KMS-11 (cell line): ENCODE measurements at regions not wholly inside any gene's neighbourhood (a gene's known extent, or its start where the extent isn't known, plus 50 kb on each side); places are given as distances from the start of the nearest gene placed in this dataset.

ENCODE experiments used
- H2AFZ ChIP-seq: fragments of 200-600 bp; sonication (generic); 2 replicates; pipeline ENCODE4 v1.6.1; 2016; ENCODE audit warnings: antibody characterized with exemption, mixed run types, low read depth
- H3K27ac ChIP-seq: fragments of 200-600 bp; sonication (generic); 2 replicates; pipeline ENCODE4 v1.6.1; 2016; ENCODE audit warnings: mild to moderate bottlenecking, mixed run types
- H3K27me3 ChIP-seq: fragments of 200-600 bp; sonication (generic); 2 replicates; pipeline ENCODE4 v1.6.1; 2017; ENCODE audit warnings: mild to moderate bottlenecking, low read depth, mixed run types, moderate library complexity; ENCODE audit not compliant: insufficient read depth
- H3K36me3 ChIP-seq: fragments of 200-600 bp; sonication (generic); 2 replicates; pipeline ENCODE4 v1.6.1; 2017; ENCODE audit warnings: mild to moderate bottlenecking, mixed run types; ENCODE audit not compliant: insufficient read depth
- H3K4me1 ChIP-seq: fragments of 200-600 bp; sonication (generic); 2 replicates; pipeline ENCODE4 v1.6.1; 2016; ENCODE audit warnings: mild to moderate bottlenecking, low read depth, mixed run types; ENCODE audit not compliant: poor library complexity, severe bottlenecking
- H3K4me2 ChIP-seq: fragments of 200-600 bp; sonication (generic); 2 replicates; pipeline ENCODE4 v1.7.0; 2016; ENCODE audit warnings: mild to moderate bottlenecking, mixed run types
- H3K4me3 ChIP-seq: fragments of 200-600 bp; sonication (generic); IDR thresholded peaks from 2 replicates; pipeline ENCODE4 v1.6.1; 2017; ENCODE audit warnings: low read depth, low read length, mixed read lengths; ENCODE audit not compliant: insufficient read depth
- H3K79me2 ChIP-seq: fragments of 200-600 bp; sonication (generic); 2 replicates; pipeline ENCODE4 v1.6.1; 2016; ENCODE audit warnings: low read depth, mixed run types; ENCODE audit not compliant: insufficient read depth
- H3K9ac ChIP-seq: fragments of 200-600 bp; sonication (generic); 2 replicates; pipeline ENCODE4 v1.6.1; 2016; ENCODE audit warnings: mild to moderate bottlenecking, mixed run types
- H4K20me1 ChIP-seq: fragments of 200-600 bp; sonication (generic); 2 replicates; pipeline ENCODE4 v1.6.1; 2016; ENCODE audit warnings: mild to moderate bottlenecking, mixed run types; ENCODE audit not compliant: insufficient read depth
- CTCF ChIP-seq: fragments of 200-600 bp; sonication (generic); conservative IDR thresholded peaks from 2 replicates; pipeline ENCODE4 v1.6.1; 2017; ENCODE audit warnings: low read depth, mild to moderate bottlenecking, antibody characterized with exemption, low read length, moderate library complexity, mixed read lengths

GRCh38 chr11:15875943-15876342 lies 480.4 kb downstream of the SOX6 start:
- no peak for TF ChIP-seq CTCF
- Histone ChIP-seq H3K4me1 (no peaks in the 10 kb centered on the region), H3K79me2 (no peaks in the 10 kb centered on the region), H3K27ac (no peak overlapping the region), H3K27me3 (no peaks in the 10 kb centered on the region), H3K4me2 (no peak overlapping the region), H2AFZ (no peak overlapping the region), H4K20me1 (no peaks in the 10 kb centered on the region), H3K9ac (no peak overlapping the region), H3K4me3 (no peak overlapping the region), H3K36me3 (no peaks in the 10 kb centered on the region)

GRCh38 chr11:15878756-15879155 lies 477.6 kb downstream of the SOX6 start:
- Histone ChIP-seq H3K4me3 (no peak overlapping the region), H3K9ac (no peak overlapping the region), H2AFZ (no peak overlapping the region), H3K27ac (no peak overlapping the region), H3K4me2 (no peak overlapping the region), H3K27me3 (no peaks in the 10 kb centered on the region), H3K4me1 (no peaks in the 10 kb centered on the region), H4K20me1 (no peaks in the 10 kb centered on the region), H3K79me2 (no peaks in the 10 kb centered on the region), H3K36me3 (no peaks in the 10 kb centered on the region)
- no peak for TF ChIP-seq CTCF

DNA sequence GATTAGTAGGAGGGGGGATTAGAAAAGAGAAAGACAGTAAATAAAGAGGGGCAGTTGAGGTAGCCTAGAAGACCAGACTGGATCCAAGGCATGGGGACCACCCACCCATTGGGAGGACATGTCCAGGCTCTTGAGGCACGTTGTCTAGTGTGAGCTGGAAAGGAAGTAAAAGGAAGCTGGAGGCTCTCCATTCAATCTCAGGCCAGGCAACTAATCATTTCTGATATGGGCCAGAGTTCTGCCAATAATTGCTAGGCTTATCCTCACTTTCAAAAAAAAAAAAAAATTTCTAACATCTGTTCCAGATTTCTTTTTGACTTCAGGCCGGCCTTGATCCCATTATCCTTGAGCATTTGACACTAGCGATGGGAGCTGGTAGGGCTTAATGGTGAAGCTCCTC lies 476.1 kb downstream of the SOX6 start:
- H3K36me3 ChIP-seq = no peaks in the 10 kb centered on the region
- H3K4me3 ChIP-seq = no peak overlapping the region
- H3K4me2 ChIP-seq = no peak overlapping the region
- no peak overlapping the region for H3K27ac ChIP-seq
- no peak overlapping the region for H3K9ac ChIP-seq
- H3K4me1 ChIP-seq = no peaks in the 10 kb centered on the region
- H2AFZ ChIP-seq = no peak overlapping the region
- H4K20me1 ChIP-seq = no peaks in the 10 kb centered on the region
- no peak for TF ChIP-seq CTCF
- no peaks in the 10 kb centered on the region for H3K27me3 ChIP-seq
- H3K79me2 ChIP-seq = no peaks in the 10 kb centered on the region

DNA sequence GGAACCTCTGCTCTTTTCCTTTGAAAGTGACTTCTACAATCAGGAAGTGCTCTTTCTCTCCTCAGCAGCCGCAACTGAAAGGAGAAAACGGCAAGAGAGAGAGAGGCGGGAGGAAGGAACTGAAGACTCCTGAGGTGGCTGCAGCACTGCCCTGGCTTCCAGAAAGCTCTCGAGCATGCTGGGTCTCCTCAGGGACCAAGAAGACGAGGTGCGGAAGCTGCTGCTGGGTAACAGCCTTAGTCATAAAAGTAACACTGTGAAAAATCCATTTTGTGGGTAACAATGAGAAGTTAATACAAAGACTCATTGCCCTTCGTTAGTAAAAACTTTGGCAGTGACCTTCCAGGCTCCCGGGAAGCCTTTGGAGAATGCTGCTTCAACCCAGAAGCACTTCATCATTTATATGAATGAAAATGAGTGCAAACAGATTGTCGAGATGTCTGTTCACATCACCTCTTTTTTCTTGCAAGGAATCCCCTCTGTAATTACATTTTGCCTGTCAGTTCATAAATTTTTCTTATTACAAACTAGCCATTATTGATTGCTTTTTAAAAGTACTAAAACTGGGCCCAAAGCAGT lies 473.4 kb downstream of the SOX6 start:
- Histone ChIP-seq H3K27ac (no peak overlapping the region), H3K4me3 (no peak overlapping the region), H2AFZ (no peak overlapping the region), H3K4me1 (no peaks in the 10 kb centered on the region), H3K79me2 (no peaks in the 10 kb centered on the region), H4K20me1 (no peaks in the 10 kb centered on the region), H3K4me2 (no peak overlapping the region), H3K9ac (no peak overlapping the region), H3K36me3 (no peaks in the 10 kb centered on the region), H3K27me3 (no peaks in the 10 kb centered on the region)
- TF ChIP-seq CTCF = no peak
